Peyer's patch (tissue), 4 donors: ENCODE measurements at regions not wholly inside any gene's neighbourhood (a gene's known extent, or its start where the extent isn't known, plus 50 kb on each side); places are given as distances from the start of the nearest gene placed in this dataset.
A peak's percentile ranks its signal among the peaks of the same experiment; 100 is the strongest.

ENCODE experiments used
- DNase-seq, 3 donors: peaks; one replicate each; pipeline ENCODE4 v3.0.0-alpha.2; 2017 to 2019
- H3K27ac ChIP-seq, 4 donors: fragments of 200-600 bp; sonication (generic); one replicate each; pipeline ENCODE4 v1.5.1; 2016 to 2019
- H3K27me3 ChIP-seq, 2 donors: fragments of 200-600 bp; sonication (generic); one replicate each; pipeline ENCODE4 v1.5.1; 2019
- H3K36me3 ChIP-seq, 3 donors: fragments of 200-600 bp; sonication (generic); one replicate each; pipeline ENCODE4 v1.5.1; 2016 to 2019
- H3K4me1 ChIP-seq, 4 donors: fragments of 200-600 bp; sonication (generic); one replicate each; pipeline ENCODE4 v1.5.1; 2016 to 2019
- H3K4me3 ChIP-seq, 4 donors: fragments of 200-600 bp; sonication (generic); 1 replicate in 3 of 4; 2 replicates in 1 of 4; pipeline ENCODE4 v1.5.1; 2016 to 2019; ENCODE audit warnings: mild to moderate bottlenecking in 1 of 4
- H3K9me3 ChIP-seq, 4 donors: fragments of 200-600 bp; sonication (generic); one replicate each; pipeline ENCODE4 v1.5.1; 2016 to 2019; ENCODE audit warnings: mild to moderate bottlenecking in 1 of 4
- POLR2A ChIP-seq, 2 donors: fragments of 450-650 bp; IDR thresholded peaks; one replicate each; pipeline ENCODE4 v1.5.1; 2017; ENCODE audit warnings: antibody characterized with exemption in 2 of 2, mild to moderate bottlenecking in 2 of 2, moderate library complexity in 2 of 2
- TF ChIP-seq, protein P1 (sequence below), 6 experiments: fragments of 450-650 bp in 4 of 6; fragments of 200-600 bp in 2 of 6; sonication (generic) in 1 of 6; IDR thresholded peaks; one replicate each; pipeline ENCODE4 v1.5.1; 2017 to 2019; ENCODE audit warnings: antibody characterized with exemption in 6 of 6, mild to moderate bottlenecking in 3 of 6, moderate library complexity in 1 of 6

DNA sequence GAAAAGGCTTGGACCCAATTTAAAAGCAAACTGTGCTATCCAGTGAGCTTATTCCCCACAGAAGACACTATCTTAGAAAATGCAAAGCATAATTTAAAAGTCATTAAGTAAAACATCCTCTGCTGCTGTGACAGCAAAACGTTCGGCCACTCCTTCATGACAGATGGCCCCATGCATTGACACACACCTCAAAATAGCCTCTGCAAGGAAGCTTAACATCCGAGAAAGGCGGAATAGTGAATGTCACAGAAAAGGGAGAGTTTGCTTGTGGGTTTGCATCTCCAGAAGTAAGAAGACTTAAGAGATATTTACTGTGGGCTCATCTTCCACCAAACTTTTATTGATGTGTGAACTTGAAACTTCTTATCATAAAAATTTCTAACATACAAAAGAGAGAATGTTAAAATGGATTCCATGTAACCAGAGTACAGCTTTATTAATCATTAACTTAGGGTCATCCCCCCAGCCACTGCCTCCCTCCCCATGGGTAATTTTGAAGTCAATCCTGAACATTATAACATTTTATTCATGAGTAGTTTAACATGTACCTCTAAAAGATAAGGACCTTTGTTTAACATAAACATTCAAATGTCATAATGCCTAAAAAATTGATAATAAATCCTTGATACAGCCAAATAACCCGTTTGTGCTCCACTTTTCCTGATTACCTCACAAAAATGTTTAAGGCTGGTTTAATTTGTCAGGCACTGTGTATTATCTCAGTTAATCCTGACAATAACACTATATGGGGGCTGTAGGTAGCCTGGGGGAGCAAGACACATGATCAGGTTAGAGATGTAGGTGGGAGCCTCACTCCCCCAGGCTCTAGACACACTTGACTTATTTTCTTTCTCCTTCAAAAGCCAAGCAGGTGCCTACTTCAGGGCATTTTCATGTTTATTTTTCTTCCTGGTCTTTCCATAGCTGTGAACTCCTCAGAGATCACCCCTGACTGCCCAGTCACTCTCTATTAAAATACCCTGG, 119.7 kb upstream of the TMCC3 start:
- Histone ChIP-seq H3K4me3 (no peak overlapping the region), H3K9me3 (no peaks in the 10 kb centered on the region), H3K36me3 (no peaks in the 10 kb centered on the region), H3K27me3 (no peaks in the 10 kb centered on the region), H3K27ac (no peak overlapping the region), H3K4me1 (peaks cover 0 to 8% (median 0%) of the 10 kb centered on the region in 4 donors)
- no peak for DNase-seq
- TF ChIP-seq, protein P1, sequence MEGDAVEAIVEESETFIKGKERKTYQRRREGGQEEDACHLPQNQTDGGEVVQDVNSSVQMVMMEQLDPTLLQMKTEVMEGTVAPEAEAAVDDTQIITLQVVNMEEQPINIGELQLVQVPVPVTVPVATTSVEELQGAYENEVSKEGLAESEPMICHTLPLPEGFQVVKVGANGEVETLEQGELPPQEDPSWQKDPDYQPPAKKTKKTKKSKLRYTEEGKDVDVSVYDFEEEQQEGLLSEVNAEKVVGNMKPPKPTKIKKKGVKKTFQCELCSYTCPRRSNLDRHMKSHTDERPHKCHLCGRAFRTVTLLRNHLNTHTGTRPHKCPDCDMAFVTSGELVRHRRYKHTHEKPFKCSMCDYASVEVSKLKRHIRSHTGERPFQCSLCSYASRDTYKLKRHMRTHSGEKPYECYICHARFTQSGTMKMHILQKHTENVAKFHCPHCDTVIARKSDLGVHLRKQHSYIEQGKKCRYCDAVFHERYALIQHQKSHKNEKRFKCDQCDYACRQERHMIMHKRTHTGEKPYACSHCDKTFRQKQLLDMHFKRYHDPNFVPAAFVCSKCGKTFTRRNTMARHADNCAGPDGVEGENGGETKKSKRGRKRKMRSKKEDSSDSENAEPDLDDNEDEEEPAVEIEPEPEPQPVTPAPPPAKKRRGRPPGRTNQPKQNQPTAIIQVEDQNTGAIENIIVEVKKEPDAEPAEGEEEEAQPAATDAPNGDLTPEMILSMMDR (IDR thresholded peaks at IDR 0.05) = no peak
- TF ChIP-seq POLR2A (IDR thresholded peaks at IDR 0.05) = no peak

DNA sequence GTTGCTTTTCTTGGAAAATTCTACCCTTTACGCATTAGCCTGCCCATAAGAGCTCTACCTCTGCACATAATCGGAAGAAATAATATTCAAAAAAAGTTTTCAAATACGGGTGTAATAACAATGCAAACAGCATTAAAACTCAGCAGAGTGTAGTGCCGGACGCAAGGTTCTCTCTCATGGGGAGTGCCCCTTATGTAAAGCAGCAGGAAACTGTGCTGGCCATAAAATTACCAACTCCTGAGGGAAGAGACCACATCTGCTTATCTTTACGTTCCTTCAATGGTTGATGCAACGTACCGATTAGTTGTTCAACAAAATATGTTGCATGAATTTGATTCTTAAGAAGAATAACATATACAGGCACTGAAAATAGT, 118.7 kb upstream of the TMCC3 start:
- no peak for TF ChIP-seq POLR2A (IDR thresholded peaks at IDR 0.05)
- TF ChIP-seq, protein P1 (IDR thresholded peaks at IDR 0.05) = no peak
- H3K27ac ChIP-seq = peak overlapping the region in 1 of 4 donors; percentile 76
- H3K4me1 ChIP-seq = peaks cover 0 to 8% (median 0%) of the 10 kb centered on the region in 4 donors
- no peaks in the 10 kb centered on the region for H3K27me3 ChIP-seq
- no peaks in the 10 kb centered on the region for H3K36me3 ChIP-seq
- no peaks in the 10 kb centered on the region for H3K9me3 ChIP-seq
- peak overlapping the region in 1 of 4 donors; percentile 24 for H3K4me3 ChIP-seq
- DNase-seq = peak in 2 of 3 donors; percentile 73 to 74

DNA sequence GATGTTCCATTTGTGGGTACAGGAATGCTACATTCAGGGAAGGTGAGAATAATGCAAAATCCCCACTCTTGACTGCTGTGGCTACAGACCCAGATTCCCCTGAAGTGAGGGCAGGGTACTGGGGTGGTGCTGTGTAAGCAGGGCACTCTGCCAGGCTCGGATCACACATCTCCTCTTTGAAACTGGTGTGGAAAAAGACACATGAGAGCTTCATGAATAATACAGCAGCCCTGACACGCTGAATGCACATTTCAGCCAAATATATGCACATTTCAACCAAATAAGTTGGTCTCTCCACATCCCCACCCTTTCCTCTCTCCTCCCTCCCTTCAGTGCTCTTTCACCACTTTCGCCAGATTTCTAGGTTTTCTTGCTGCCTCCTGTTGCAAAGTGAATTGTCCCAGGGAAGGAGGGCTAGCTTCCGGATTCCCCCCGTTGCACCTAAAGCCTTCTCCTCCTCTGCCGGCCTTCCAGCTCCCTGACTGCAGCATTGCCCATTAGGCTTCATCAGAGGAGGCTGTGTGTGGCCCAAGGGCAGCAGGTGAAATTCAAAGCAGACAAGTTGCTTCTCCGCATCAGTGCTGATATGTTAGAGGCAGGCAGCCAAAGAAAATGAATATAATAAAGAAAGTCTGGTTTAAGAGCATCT, 118.2 kb upstream of the TMCC3 start:
- H3K27ac ChIP-seq = peak overlapping the region in 1 of 4 donors; percentile 76
- TF ChIP-seq, protein P1 (IDR thresholded peaks at IDR 0.05) = no peak
- no peak for TF ChIP-seq POLR2A (IDR thresholded peaks at IDR 0.05)
- H3K27me3 ChIP-seq = no peaks in the 10 kb centered on the region
- H3K4me1 ChIP-seq = peaks cover 0 to 8% (median 0%) of the 10 kb centered on the region in 4 donors
- peak in 1 of 3 donors; percentile 35 for DNase-seq
- H3K4me3 ChIP-seq = peak overlapping the region in 1 of 4 donors; percentile 24
- H3K36me3 ChIP-seq = no peaks in the 10 kb centered on the region
- no peaks in the 10 kb centered on the region for H3K9me3 ChIP-seq

DNA sequence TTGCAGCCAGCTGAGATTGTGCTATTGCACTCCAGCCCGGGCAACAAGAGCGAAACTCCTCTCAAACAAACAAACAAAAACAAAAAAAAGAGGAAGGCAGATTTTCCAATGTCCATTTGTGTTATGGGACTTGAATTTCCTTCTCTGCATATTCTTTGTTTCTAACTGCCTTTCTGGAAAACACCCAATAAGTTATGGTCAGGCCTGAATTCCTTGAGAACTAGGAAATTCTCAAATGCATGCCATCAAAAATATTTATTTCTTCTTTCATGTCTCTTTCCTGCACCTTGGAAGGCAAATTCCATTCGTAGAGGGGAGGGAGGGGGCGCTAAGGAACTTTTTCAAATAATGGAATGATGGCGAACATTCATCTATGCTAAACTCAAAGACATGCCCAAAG, 117.6 kb upstream of the TMCC3 start:
- peak overlapping the region in 1 of 4 donors; percentile 76 for H3K27ac ChIP-seq
- no peak for DNase-seq
- peaks cover 0 to 8% (median 0%) of the 10 kb centered on the region in 4 donors for H3K4me1 ChIP-seq
- no peak for TF ChIP-seq POLR2A (IDR thresholded peaks at IDR 0.05)
- TF ChIP-seq, protein P1 (IDR thresholded peaks at IDR 0.05) = no peak
- H3K4me3 ChIP-seq = no peak overlapping the region
- no peaks in the 10 kb centered on the region for H3K36me3 ChIP-seq
- H3K27me3 ChIP-seq = no peaks in the 10 kb centered on the region
- no peaks in the 10 kb centered on the region for H3K9me3 ChIP-seq

DNA sequence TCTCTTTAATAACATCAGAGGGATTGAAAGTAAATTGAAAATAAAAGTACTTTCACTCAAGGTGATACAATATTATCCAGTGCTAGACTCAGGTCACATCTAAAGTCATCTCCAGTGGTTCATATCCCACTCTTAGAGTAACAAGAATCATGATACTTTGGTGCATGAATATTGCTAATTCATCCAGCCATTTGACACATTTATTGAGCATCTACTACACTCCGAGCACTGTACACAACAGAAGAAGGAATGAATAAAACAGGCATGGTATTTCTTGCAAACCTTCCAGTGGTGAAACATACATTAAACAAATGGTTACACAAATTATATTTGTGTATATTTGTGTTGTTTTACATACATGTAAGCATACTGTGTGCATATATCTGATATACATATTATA, 116.0 kb upstream of the TMCC3 start:
- no peak for TF ChIP-seq POLR2A (IDR thresholded peaks at IDR 0.05)
- TF ChIP-seq, protein P1 (IDR thresholded peaks at IDR 0.05) = no peak
- peaks cover 0 to 8% (median 0%) of the 10 kb centered on the region in 4 donors for H3K4me1 ChIP-seq
- H3K27ac ChIP-seq = no peak overlapping the region
- no peaks in the 10 kb centered on the region for H3K36me3 ChIP-seq
- H3K27me3 ChIP-seq = no peaks in the 10 kb centered on the region
- H3K4me3 ChIP-seq = no peak overlapping the region
- no peaks in the 10 kb centered on the region for H3K9me3 ChIP-seq
- DNase-seq = no peak
